ENCODE measurements at regions not wholly inside any gene's neighbourhood (a gene's known extent, or its start where the extent isn't known, plus 50 kb on each side); places are given as distances from the start of the nearest gene placed in this dataset.

DNA sequence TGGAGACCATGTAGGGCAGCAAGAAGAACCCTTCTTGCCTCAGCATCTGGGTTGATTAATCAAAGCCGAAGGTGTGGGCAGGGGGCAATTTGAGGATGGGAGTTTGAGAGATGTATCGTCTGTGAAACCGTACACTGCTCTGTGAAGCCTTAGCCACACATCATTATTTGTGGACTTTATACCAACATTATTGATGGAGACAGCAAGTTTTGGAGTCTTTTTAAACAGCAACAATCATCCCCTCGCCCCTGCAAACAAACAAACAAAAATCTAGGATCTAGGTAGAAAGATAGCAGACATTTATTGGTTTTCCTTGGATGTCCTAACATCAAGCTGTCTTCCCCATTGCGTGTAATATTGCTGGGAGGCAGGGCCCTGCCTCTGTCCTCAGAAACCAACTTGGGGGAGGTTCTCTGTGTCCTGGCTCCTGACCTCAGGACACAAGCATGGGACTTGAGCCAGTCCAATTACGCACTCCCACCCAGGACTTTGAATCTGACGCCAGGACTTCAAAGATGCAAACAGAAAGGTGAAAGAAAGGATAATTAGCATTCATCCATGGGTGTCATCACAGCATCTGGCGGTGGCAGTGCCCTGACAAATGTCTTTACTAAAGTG, 61.6 kb upstream of the PLET1 start:
- DNase-seq: no peak
- Histone ChIP-seq H3K4me1 (peaks cover 5 to 25% (median 21%) of the 10 kb centered on the region in 4 donors), H3K27ac (peak overlapping the region; percentile 13 to 75 (median 30)), H3K9me3 (no peaks in the 10 kb centered on the region), H3K4me3 (no peak overlapping the region), H3K27me3 (no peaks in the 10 kb centered on the region), H3K36me3 (no peaks in the 10 kb centered on the region)
- WGBS, 2 donors (ENCODE audit: low coverage in 1 of 2): 64 to 71% methylated on average over 3 to 8 of the region's 8 CpGs
- in situ Hi-C loops (cut with MboI; ENCODE audit: low pct_ligation_motif_present in 1 of 4, low pct_unique_long_range_greater_than_20kb in 1 of 4, low sequenced_read_pairs in 3 of 4) (no loop called here), intact Hi-C loops (cut with DNase I; ENCODE audit: low total_unique reads) (no loop called here)
- TF ChIP-seq, protein P1, sequence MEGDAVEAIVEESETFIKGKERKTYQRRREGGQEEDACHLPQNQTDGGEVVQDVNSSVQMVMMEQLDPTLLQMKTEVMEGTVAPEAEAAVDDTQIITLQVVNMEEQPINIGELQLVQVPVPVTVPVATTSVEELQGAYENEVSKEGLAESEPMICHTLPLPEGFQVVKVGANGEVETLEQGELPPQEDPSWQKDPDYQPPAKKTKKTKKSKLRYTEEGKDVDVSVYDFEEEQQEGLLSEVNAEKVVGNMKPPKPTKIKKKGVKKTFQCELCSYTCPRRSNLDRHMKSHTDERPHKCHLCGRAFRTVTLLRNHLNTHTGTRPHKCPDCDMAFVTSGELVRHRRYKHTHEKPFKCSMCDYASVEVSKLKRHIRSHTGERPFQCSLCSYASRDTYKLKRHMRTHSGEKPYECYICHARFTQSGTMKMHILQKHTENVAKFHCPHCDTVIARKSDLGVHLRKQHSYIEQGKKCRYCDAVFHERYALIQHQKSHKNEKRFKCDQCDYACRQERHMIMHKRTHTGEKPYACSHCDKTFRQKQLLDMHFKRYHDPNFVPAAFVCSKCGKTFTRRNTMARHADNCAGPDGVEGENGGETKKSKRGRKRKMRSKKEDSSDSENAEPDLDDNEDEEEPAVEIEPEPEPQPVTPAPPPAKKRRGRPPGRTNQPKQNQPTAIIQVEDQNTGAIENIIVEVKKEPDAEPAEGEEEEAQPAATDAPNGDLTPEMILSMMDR (IDR thresholded peaks at IDR 0.05): no peak
- TF ChIP-seq EP300 (IDR thresholded peaks at IDR 0.05; ENCODE audit: low read depth): no peak
- TF ChIP-seq POLR2AphosphoS5 (IDR thresholded peaks at IDR 0.05): no peak
- TF ChIP-seq POLR2A (IDR thresholded peaks at IDR 0.05): no peak

DNA sequence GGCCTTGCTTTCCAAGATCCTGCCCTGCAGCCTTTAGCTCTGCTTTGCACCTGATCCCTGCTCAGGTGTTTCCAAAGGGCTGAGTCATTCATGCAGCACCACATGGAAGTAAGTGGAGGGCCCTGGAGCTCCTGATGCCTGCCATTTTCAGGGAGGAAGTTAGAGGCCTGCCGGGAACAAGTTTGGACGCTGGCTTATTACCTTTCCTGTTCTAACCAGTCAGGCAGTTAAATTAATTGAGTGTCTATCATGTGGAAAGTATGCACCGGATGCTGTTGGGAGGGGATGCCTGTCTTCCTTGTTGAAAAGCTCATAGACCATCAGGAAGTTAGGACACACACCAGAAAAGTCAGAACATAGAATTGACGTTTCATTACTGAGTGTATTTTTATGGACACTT, 73.7 kb upstream of the PLET1 start:
- Histone ChIP-seq H3K4me3 (no peak overlapping the region), H3K36me3 (no peaks in the 10 kb centered on the region), H3K27ac (no peak overlapping the region), H3K9me3 (no peaks in the 10 kb centered on the region), H3K4me1 (no peaks in the 10 kb centered on the region), H3K27me3 (no peaks in the 10 kb centered on the region)
- DNase-seq: no peak
- TF ChIP-seq, protein P1 (IDR thresholded peaks at IDR 0.05): no peak
- TF ChIP-seq EP300 (IDR thresholded peaks at IDR 0.05; ENCODE audit: low read depth) (no peak), POLR2AphosphoS5 (IDR thresholded peaks at IDR 0.05) (no peak), POLR2A (IDR thresholded peaks at IDR 0.05) (no peak)
- 59% methylated on average over 4 of the region's 4 CpGs; no CpG with 5 or more reads in 1 of the 2 donors for WGBS, 2 donors (ENCODE audit: low coverage in 1 of 2)
- intact Hi-C loops (cut with DNase I; ENCODE audit: low total_unique reads): no loop called here
- in situ Hi-C loops (cut with MboI; ENCODE audit: low pct_ligation_motif_present in 1 of 4, low pct_unique_long_range_greater_than_20kb in 1 of 4, low sequenced_read_pairs in 3 of 4): no loop called here

DNA sequence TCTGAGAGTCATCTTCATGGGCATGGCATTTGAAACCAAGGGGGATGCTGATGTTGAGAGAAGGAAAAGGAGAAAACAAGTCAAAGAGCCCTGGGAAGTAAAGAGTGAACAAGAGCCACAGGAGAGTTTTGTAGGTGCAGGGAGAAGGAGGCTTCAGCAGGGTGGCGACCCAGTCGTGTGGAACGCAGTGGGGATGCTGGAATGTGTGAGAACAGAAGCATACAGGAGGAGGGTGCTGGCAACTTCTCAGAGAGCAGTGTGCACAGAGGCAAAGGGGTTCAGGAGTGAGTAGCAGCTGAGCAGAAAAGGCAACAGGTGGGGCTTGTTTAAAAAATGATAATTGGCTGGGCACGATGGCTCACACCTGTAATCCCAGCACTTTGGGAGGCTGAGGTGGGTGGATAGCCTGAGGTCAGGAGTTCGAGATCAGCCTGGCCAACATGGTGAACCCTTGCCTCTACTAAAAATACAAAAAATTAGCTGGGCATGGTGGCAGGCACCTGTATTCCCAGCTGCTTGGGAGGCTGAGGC, 75.8 kb upstream of the PLET1 start:
- no peak for DNase-seq
- 85 to 90% methylated on average over 4 to 5 of the region's 5 CpGs for WGBS, 2 donors (ENCODE audit: low coverage in 1 of 2)
- H3K4me1 ChIP-seq: no peaks in the 10 kb centered on the region
- no peaks in the 10 kb centered on the region for H3K27me3 ChIP-seq
- TF ChIP-seq EP300 (IDR thresholded peaks at IDR 0.05; ENCODE audit: low read depth): no peak
- TF ChIP-seq, protein P1 (IDR thresholded peaks at IDR 0.05): no peak
- TF ChIP-seq POLR2A (IDR thresholded peaks at IDR 0.05): no peak
- TF ChIP-seq POLR2AphosphoS5 (IDR thresholded peaks at IDR 0.05): no peak
- no peak overlapping the region for H3K4me3 ChIP-seq
- intact Hi-C loops (cut with DNase I; ENCODE audit: low total_unique reads): no loop called here
- no peaks in the 10 kb centered on the region for H3K36me3 ChIP-seq
- H3K27ac ChIP-seq: no peak overlapping the region
- H3K9me3 ChIP-seq: no peaks in the 10 kb centered on the region
- in situ Hi-C loops (cut with MboI; ENCODE audit: low pct_ligation_motif_present in 1 of 4, low pct_unique_long_range_greater_than_20kb in 1 of 4, low sequenced_read_pairs in 3 of 4): no loop called here

DNA sequence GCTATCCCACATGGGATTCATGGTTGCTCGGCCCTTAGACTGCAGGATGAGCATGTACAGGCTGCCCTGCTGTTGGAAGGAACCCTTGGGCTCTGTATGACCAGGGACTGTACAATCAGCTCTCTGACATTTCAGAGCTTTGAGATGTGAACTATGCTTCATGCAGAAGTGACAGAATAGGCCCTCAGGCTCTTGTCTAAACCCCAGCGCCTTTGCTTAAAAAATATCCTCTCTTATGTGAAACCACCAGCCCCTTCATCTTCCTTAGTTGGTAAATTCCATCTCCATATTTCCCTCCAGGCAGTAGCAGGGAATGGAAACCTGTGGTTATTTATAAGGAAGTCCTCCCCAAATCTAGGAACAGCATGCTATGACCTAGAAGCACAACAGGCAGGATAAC, 78.9 kb upstream of the PLET1 start:
- DNase-seq: no peak
- TF ChIP-seq EP300 (IDR thresholded peaks at IDR 0.05; ENCODE audit: low read depth) (no peak), POLR2A (IDR thresholded peaks at IDR 0.05) (no peak), POLR2AphosphoS5 (IDR thresholded peaks at IDR 0.05) (no peak)
- TF ChIP-seq, protein P1 (IDR thresholded peaks at IDR 0.05): no peak
- peaks cover 0 to 14% (median 8%) of the 10 kb centered on the region in 4 donors for H3K4me1 ChIP-seq
- no peaks in the 10 kb centered on the region for H3K27me3 ChIP-seq
- no peak overlapping the region for H3K27ac ChIP-seq
- no peaks in the 10 kb centered on the region for H3K36me3 ChIP-seq
- in situ Hi-C loops (cut with MboI; ENCODE audit: low pct_ligation_motif_present in 1 of 4, low pct_unique_long_range_greater_than_20kb in 1 of 4, low sequenced_read_pairs in 3 of 4): no loop called here
- 85% methylated on average over 2 of the region's 2 CpGs; no CpG with 5 or more reads in 1 of the 2 donors for WGBS, 2 donors (ENCODE audit: low coverage in 1 of 2)
- no peaks in the 10 kb centered on the region for H3K9me3 ChIP-seq
- no peak overlapping the region for H3K4me3 ChIP-seq
- intact Hi-C loops (cut with DNase I; ENCODE audit: low total_unique reads): no loop called here

All from transverse colon (tissue), 4 donors.